Endothelial cell of umbilical vein (primary cell): ENCODE measurements at regions not wholly inside any gene's neighbourhood (a gene's known extent, or its start where the extent isn't known, plus 50 kb on each side); places are given as distances from the start of the nearest gene placed in this dataset.

ENCODE experiments used
- BruUV-seq: library from RNA; stranded (reverse); fragments of 400-500 nt; replicated peaks from 2 replicates; lab custom pipeline; 2021; lab: Mats Ljungman, UMichigan
- CTCF ChIA-PET: fragments of 300-600, 350-600 bp; sonication (Branson Sonifier 250); formaldehyde crosslinking; loops from one replicate; lab custom pipeline; 2021; ENCODE audit warnings: antibody characterized with exemption, inconsistent platforms; lab: Charles Lee
- POLR2A ChIA-PET: fragments of 300-600, 350-600 bp; sonication (Branson Sonifier 250); formaldehyde crosslinking; loops from one replicate; lab custom pipeline; 2021; ENCODE audit warnings: antibody characterized with exemption, inconsistent platforms; lab: Charles Lee
- DNase-seq: peaks from one replicate; pipeline ENCODE4 v3.0.0-alpha.2; 2011; ENCODE audit warnings: low read depth, low spot score
- FAIRE-seq: peaks from 2 replicates; lab custom pipeline; 2011; peaks lifted over from hg19 to GRCh38; lab: Jason Lieb, UNC
- H2AFZ ChIP-seq: 2 replicates; pipeline ENCODE4 v1.6.0; 2012; ENCODE audit warnings: low read depth, low read length, control low read depth, inconsistent platforms
- H3K27ac ChIP-seq: 2 replicates; pipeline ENCODE4 v1.5.1; 2011; ENCODE audit warnings: low read depth, mild to moderate bottlenecking, control low read depth, low read length, moderate library complexity; ENCODE audit not compliant: insufficient read depth
- H3K27me3 ChIP-seq, 2 experiments: 2 replicates each; pipeline versions ENCODE4 v1.6.0 to v1.6.1; 2011; ENCODE audit warnings: low read length in 2 of 2, mixed read lengths in 1 of 2; ENCODE audit not compliant: control insufficient read depth in 2 of 2, insufficient read depth in 2 of 2
- H3K36me3 ChIP-seq, 2 experiments: 2 replicates in 1 of 2; 3 replicates in 1 of 2; pipeline ENCODE4 v1.5.1; 2011; ENCODE audit warnings: low read length in 2 of 2, mild to moderate bottlenecking in 1 of 2, moderate library complexity in 1 of 2; ENCODE audit not compliant: control insufficient read depth in 2 of 2, insufficient read depth in 2 of 2; ENCODE audit errors: extremely low read depth in 1 of 2
- H3K4me1 ChIP-seq: 3 replicates; pipeline ENCODE4 v1.5.1; 2011; ENCODE audit warnings: mild to moderate bottlenecking, low read length; ENCODE audit not compliant: control insufficient read depth, insufficient read depth; ENCODE audit errors: extremely low read depth
- H3K4me2 ChIP-seq: 2 replicates; pipeline ENCODE4 v1.6.1; 2011; ENCODE audit warnings: low read length, control low read depth, mixed read lengths; ENCODE audit not compliant: insufficient read depth
- H3K4me3 ChIP-seq, 3 experiments: fragments of 200-600 bp in 1 of 3; sonication (generic), shearing (Covaris generic) in 1 of 3; replicated peaks in 1 of 3; 2 replicates each; pipeline ENCODE4 v1.5.1; 2011 to 2016; ENCODE audit warnings: control low read depth in 3 of 3, low read length in 3 of 3, mild to moderate bottlenecking in 2 of 3, inconsistent platforms in 1 of 3, low read depth in 1 of 3, moderate library complexity in 1 of 3; ENCODE audit not compliant: insufficient read depth in 1 of 3
- H3K79me2 ChIP-seq: 2 replicates; pipeline ENCODE4 v1.6.0; 2012; ENCODE audit warnings: low read length, inconsistent platforms; ENCODE audit not compliant: control insufficient read depth, insufficient read depth
- H3K9ac ChIP-seq: replicated peaks from 2 replicates; pipeline ENCODE3; 2011; ENCODE audit warnings: low read length, control low read depth; ENCODE audit not compliant: insufficient read depth; ENCODE audit errors: extremely low read depth
- H3K9me1 ChIP-seq: replicated peaks from 3 replicates; pipeline ENCODE4 v1.6.0; 2011; ENCODE audit warnings: mild to moderate bottlenecking, low read length; ENCODE audit not compliant: control insufficient read depth, insufficient read depth; ENCODE audit errors: extremely low read depth
- H3K9me3 ChIP-seq: replicated peaks from 2 replicates; pipeline ENCODE4 v1.5.1; 2012; ENCODE audit warnings: low read length, inconsistent platforms; ENCODE audit not compliant: control insufficient read depth, insufficient read depth
- H4K20me1 ChIP-seq: replicated peaks from 2 replicates; pipeline ENCODE3; 2011; ENCODE audit warnings: mild to moderate bottlenecking, low read length; ENCODE audit not compliant: control insufficient read depth, insufficient read depth; ENCODE audit errors: extremely low read depth
- EZH2 ChIP-seq: IDR thresholded peaks from 2 replicates; pipeline ENCODE4 v1.6.1; 2012; ENCODE audit warnings: borderline replicate concordance, low read depth, mild to moderate bottlenecking, moderate library complexity, low read length, inconsistent platforms; ENCODE audit not compliant: severe bottlenecking
- FOS ChIP-seq: IDR thresholded peaks from 2 replicates; pipeline ENCODE4 v1.6.1; 2011; ENCODE audit warnings: mild to moderate bottlenecking, low read length, moderate library complexity, borderline replicate concordance; ENCODE audit not compliant: insufficient read depth
- GATA2 ChIP-seq: IDR thresholded peaks from 2 replicates; pipeline ENCODE4 v1.7.0; 2011; ENCODE audit warnings: low read depth, mild to moderate bottlenecking, moderate library complexity, mixed read lengths, low read length; ENCODE audit not compliant: insufficient read length, insufficient read depth
- JUN ChIP-seq: IDR thresholded peaks from 2 replicates; pipeline ENCODE4 v1.6.1; 2011; ENCODE audit warnings: borderline replicate concordance, low read depth; ENCODE audit not compliant: insufficient read length, insufficient read depth
- MYC ChIP-seq: IDR thresholded peaks from one replicate; pipeline ENCODE4 v1.6.1; 2011; ENCODE audit warnings: mild to moderate bottlenecking, low read depth, low read length
- POLR2A ChIP-seq: IDR thresholded peaks from 2 replicates; pipeline ENCODE4 v1.6.1; 2012; ENCODE audit warnings: low read depth, mild to moderate bottlenecking, control low read depth, low read length
- POLR2AphosphoS5 ChIP-seq: IDR thresholded peaks from 2 replicates; pipeline ENCODE4 v1.6.1; 2012; ENCODE audit warnings: low read depth, mild to moderate bottlenecking, control low read depth, low read length, moderate library complexity; ENCODE audit not compliant: insufficient read depth
- dilution Hi-C: fragments of 300-500 bp; cut with MboI; formaldehyde crosslinking; loops from one replicate; pipeline ENCODE4 v1.15.0; 2019; ENCODE audit warnings: low sequenced_read_pairs; ENCODE audit not compliant: extremely low pct_ligation_motif_present
- intact Hi-C: fragments of 100-400 bp; cut with micrococcal nuclease; formaldehyde crosslinking; loops from one replicate; pipeline ENCODE4 v1.10.0; 2022
- TF ChIP-seq, protein P1 (sequence below), 2 donors: IDR thresholded peaks; 1 replicate in 1 of 2; 2 replicates in 1 of 2; pipeline ENCODE4 v1.5.1; 2011; ENCODE audit warnings: low read length in 2 of 2, mild to moderate bottlenecking in 2 of 2, moderate library complexity in 2 of 2, control low read depth in 1 of 2, inconsistent platforms in 1 of 2, low read depth in 1 of 2; ENCODE audit not compliant: insufficient read depth in 1 of 2; ENCODE audit errors: extremely low read depth in 1 of 2
- TF ChIP-seq, protein P2 (sequence below): IDR thresholded peaks from 2 replicates; pipeline ENCODE4 v1.6.1; 2011; ENCODE audit not compliant: insufficient read depth, insufficient read length

DNA sequence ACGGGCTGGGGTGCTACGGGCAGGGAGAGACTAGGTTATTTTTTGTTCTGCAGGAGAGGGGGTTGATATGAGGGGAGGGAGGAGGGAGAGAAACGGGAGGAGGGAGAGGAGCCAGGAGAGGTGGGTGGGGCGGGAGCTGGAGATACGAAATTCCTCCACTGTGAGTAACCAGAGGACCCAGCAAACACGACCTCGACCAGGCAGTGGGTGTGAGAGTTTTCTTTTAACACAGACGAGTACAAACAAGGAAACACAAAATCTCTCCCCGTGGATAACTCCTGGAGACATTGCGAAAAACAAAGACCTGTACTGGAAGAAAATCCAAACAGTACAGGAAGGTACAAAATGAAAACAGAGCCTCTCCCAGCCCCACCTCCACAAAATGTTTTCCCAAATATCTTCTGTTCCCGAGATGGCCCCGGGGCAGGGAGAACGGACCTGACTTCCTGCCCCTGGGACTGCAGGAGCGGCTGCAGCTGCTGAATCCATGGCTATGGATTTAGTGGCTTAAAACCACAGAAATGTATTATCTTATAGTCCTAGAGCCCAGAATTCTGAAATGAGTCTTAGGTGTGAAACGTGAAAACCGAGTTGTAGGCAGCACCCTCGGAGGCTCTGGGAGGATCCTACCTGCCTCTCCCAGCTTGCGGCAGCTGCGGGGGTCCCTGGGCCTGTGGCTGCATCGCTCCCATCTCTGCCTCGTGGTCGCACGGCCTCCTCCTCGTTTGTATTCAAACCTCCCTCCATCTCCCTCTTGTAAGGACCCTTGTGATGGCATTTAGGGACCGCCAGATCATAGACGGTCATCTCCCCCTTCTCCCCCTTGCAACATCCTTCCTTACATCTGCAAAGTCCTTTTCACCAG is 82.2 kb downstream of the RIPK4 start:
- H3K4me2 ChIP-seq = no peak overlapping the region
- H3K9me3 ChIP-seq = no peaks in the 10 kb centered on the region
- H3K27ac ChIP-seq = no peak overlapping the region
- TF ChIP-seq, protein P1, sequence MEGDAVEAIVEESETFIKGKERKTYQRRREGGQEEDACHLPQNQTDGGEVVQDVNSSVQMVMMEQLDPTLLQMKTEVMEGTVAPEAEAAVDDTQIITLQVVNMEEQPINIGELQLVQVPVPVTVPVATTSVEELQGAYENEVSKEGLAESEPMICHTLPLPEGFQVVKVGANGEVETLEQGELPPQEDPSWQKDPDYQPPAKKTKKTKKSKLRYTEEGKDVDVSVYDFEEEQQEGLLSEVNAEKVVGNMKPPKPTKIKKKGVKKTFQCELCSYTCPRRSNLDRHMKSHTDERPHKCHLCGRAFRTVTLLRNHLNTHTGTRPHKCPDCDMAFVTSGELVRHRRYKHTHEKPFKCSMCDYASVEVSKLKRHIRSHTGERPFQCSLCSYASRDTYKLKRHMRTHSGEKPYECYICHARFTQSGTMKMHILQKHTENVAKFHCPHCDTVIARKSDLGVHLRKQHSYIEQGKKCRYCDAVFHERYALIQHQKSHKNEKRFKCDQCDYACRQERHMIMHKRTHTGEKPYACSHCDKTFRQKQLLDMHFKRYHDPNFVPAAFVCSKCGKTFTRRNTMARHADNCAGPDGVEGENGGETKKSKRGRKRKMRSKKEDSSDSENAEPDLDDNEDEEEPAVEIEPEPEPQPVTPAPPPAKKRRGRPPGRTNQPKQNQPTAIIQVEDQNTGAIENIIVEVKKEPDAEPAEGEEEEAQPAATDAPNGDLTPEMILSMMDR (IDR thresholded peaks at IDR 0.05; ENCODE audit: extremely low read depth in 1 of 2, insufficient read depth in 1 of 2, low read depth in 1 of 2, low read length in 2 of 2) = no peak
- TF ChIP-seq POLR2AphosphoS5 = no peak
- TF ChIP-seq, protein P2, sequence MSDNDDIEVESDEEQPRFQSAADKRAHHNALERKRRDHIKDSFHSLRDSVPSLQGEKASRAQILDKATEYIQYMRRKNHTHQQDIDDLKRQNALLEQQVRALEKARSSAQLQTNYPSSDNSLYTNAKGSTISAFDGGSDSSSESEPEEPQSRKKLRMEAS = no peak
- TF ChIP-seq JUN = no peak
- TF ChIP-seq POLR2A = no peak
- TF ChIP-seq GATA2 = no peak
- TF ChIP-seq MYC = no peak
- no peak for TF ChIP-seq EZH2
- TF ChIP-seq FOS = no peak
- no peak overlapping the region for H3K4me3 ChIP-seq
- POLR2A ChIA-PET = no interaction called here
- no TSS peak for BruUV-seq
- no peak overlapping the region for H3K9ac ChIP-seq
- no peaks in the 10 kb centered on the region for H3K9me1 ChIP-seq
- H3K79me2 ChIP-seq = no peaks in the 10 kb centered on the region
- intact Hi-C loops = no loop called here
- DNase-seq (no peak), FAIRE-seq (no peak)
- dilution Hi-C loops = no loop called here
- H3K27me3 ChIP-seq = no peaks in the 10 kb centered on the region
- no peaks in the 10 kb centered on the region for H4K20me1 ChIP-seq
- CTCF ChIA-PET = no interaction called here
- H2AFZ ChIP-seq = no peak overlapping the region
- no peaks in the 10 kb centered on the region for H3K36me3 ChIP-seq
- no peaks in the 10 kb centered on the region for H3K4me1 ChIP-seq
